IPS DF 6.9 (cell line): ENCODE measurements at regions not wholly inside any gene's neighbourhood (a gene's known extent, or its start where the extent isn't known, plus 50 kb on each side); places are given as distances from the start of the nearest gene placed in this dataset.
A peak's percentile ranks its signal among the peaks of the same experiment; 100 is the strongest.

Experiments used
- DNase-seq: peaks from one replicate; pipeline ENCODE4 v3.0.0-alpha.2; 2013; ENCODE audit warnings: low read depth, low spot score
- H3K27ac ChIP-seq: one replicate; pipeline ENCODE4 v1.5.1; 2013; ENCODE audit warnings: low read length, control low read depth
- H3K27me3 ChIP-seq: 2 replicates; pipeline ENCODE4 v1.6.1; 2013; ENCODE audit warnings: mild to moderate bottlenecking, low read length; ENCODE audit not compliant: control insufficient read depth, insufficient read depth
- H3K36me3 ChIP-seq: 2 replicates; pipeline ENCODE4 v1.6.1; 2013; ENCODE audit warnings: low read length; ENCODE audit not compliant: control insufficient read depth, insufficient read depth
- H3K4me1 ChIP-seq: 2 replicates; pipeline ENCODE4 v1.6.1; 2013; ENCODE audit warnings: low read length; ENCODE audit not compliant: control insufficient read depth, insufficient read depth
- H3K4me3 ChIP-seq: 2 replicates; pipeline ENCODE4 v1.5.1; 2013; ENCODE audit warnings: mild to moderate bottlenecking, low read length
- H3K9me3 ChIP-seq: 2 replicates; pipeline ENCODE4 v1.6.1; 2013; ENCODE audit warnings: low read length, inconsistent platforms; ENCODE audit not compliant: control insufficient read depth, insufficient read depth
- WGBS: extraction: QIAGEN DNeasy Blood & Tissue Kit; methylation state at CpG from one replicate; pipeline ENCODE4 v1.1.7; 2013; ENCODE audit warnings: mixed read lengths, missing lambda C conversion rate; ENCODE audit not compliant: insufficient read length, insufficient coverage; 5-methylcytosine and 5-hydroxymethylcytosine counted together

GRCh38 chr14:25134184-25134583 lies 84.2 kb upstream of the STXBP6 start:
- no peaks in the 10 kb centered on the region for H3K9me3 ChIP-seq
- peaks cover 1% of the 10 kb centered on the region; the same call in 1 of the 2 replicates for H3K27me3 ChIP-seq
- H3K36me3 ChIP-seq, result no peaks in the 10 kb centered on the region
- H3K27ac ChIP-seq, result no peak overlapping the region
- H3K4me3 ChIP-seq, result no peak overlapping the region
- H3K4me1 ChIP-seq, result no peaks in the 10 kb centered on the region
- no CpG with 5 or more reads among the region's 5 CpGs for WGBS
- no peak for DNase-seq

GRCh38 chr14:25132732-25133422 lies 82.9 kb upstream of the STXBP6 start:
- Histone ChIP-seq H3K27me3 (peaks cover 1% of the 10 kb centered on the region; the same call in 1 of the 2 replicates), H3K36me3 (no peaks in the 10 kb centered on the region), H3K4me1 (no peaks in the 10 kb centered on the region), H3K27ac (no peak overlapping the region), H3K4me3 (no peak overlapping the region), H3K9me3 (no peaks in the 10 kb centered on the region)
- peak; percentile 72 for DNase-seq
- WGBS, result 100% methylated on average over 2 of the region's 20 CpGs

GRCh38 chr14:25132094-25132493 lies 82.1 kb upstream of the STXBP6 start:
- H3K36me3 ChIP-seq, result no peaks in the 10 kb centered on the region
- H3K27me3 ChIP-seq, result peaks cover 1% of the 10 kb centered on the region; the same call in 1 of the 2 replicates
- H3K4me3 ChIP-seq, result no peak overlapping the region
- H3K9me3 ChIP-seq, result no peaks in the 10 kb centered on the region
- H3K4me1 ChIP-seq, result no peaks in the 10 kb centered on the region
- no peak for DNase-seq
- WGBS, result no CpG with 5 or more reads among the region's 2 CpGs
- H3K27ac ChIP-seq, result no peak overlapping the region

GRCh38 chr14:25122843-25123242 lies 72.9 kb upstream of the STXBP6 start:
- H3K4me3 ChIP-seq, result no peak overlapping the region
- no CpG with 5 or more reads among the region's 3 CpGs for WGBS
- no peaks in the 10 kb centered on the region for H3K27me3 ChIP-seq
- DNase-seq, result no peak
- no peak overlapping the region for H3K27ac ChIP-seq
- no peaks in the 10 kb centered on the region for H3K4me1 ChIP-seq
- no peaks in the 10 kb centered on the region for H3K36me3 ChIP-seq
- H3K9me3 ChIP-seq, result no peaks in the 10 kb centered on the region

- no peak for DNase-seq
- H3K4me3 ChIP-seq, result no peak overlapping the region
- no peaks in the 10 kb centered on the region for H3K9me3 ChIP-seq
- WGBS, result no CpG with 5 or more reads among the region's 5 CpGs
- H3K27ac ChIP-seq, result no peak overlapping the region
- no peaks in the 10 kb centered on the region for H3K27me3 ChIP-seq
- no peaks in the 10 kb centered on the region for H3K36me3 ChIP-seq
- no peaks in the 10 kb centered on the region for H3K4me1 ChIP-seq
Measured at GRCh38 chr14:25122211-25122610, 72.3 kb upstream of the STXBP6 start.

GRCh38 chr14:25121337-25122129 lies 71.6 kb upstream of the STXBP6 start:
- no peaks in the 10 kb centered on the region for H3K36me3 ChIP-seq
- WGBS, result no CpG with 5 or more reads among the region's 3 CpGs
- H3K4me1 ChIP-seq, result no peaks in the 10 kb centered on the region
- H3K27me3 ChIP-seq, result no peaks in the 10 kb centered on the region
- no peak overlapping the region for H3K4me3 ChIP-seq
- DNase-seq, result no peak
- H3K9me3 ChIP-seq, result no peaks in the 10 kb centered on the region
- H3K27ac ChIP-seq, result no peak overlapping the region

- H3K36me3 ChIP-seq, result no peaks in the 10 kb centered on the region
- DNase-seq, result no peak
- H3K27ac ChIP-seq, result no peak overlapping the region
- no peaks in the 10 kb centered on the region for H3K9me3 ChIP-seq
- H3K4me3 ChIP-seq, result no peak overlapping the region
- H3K4me1 ChIP-seq, result no peaks in the 10 kb centered on the region
- H3K27me3 ChIP-seq, result no peaks in the 10 kb centered on the region
- WGBS, result no CpG with 5 or more reads among the region's 3 CpGs
Measured at GRCh38 chr14:25120261-25120660, 70.3 kb upstream of the STXBP6 start.

GRCh38 chr14:25118671-25119070 lies 68.7 kb upstream of the STXBP6 start:
- H3K27me3 ChIP-seq, result no peaks in the 10 kb centered on the region
- no peak overlapping the region for H3K27ac ChIP-seq
- no peak for DNase-seq
- H3K4me3 ChIP-seq, result no peak overlapping the region
- no peaks in the 10 kb centered on the region for H3K4me1 ChIP-seq
- WGBS, result no CpG with 5 or more reads among the region's 2 CpGs
- H3K36me3 ChIP-seq, result no peaks in the 10 kb centered on the region
- no peaks in the 10 kb centered on the region for H3K9me3 ChIP-seq

- Histone ChIP-seq H3K27ac (no peak overlapping the region), H3K36me3 (no peaks in the 10 kb centered on the region), H3K9me3 (no peaks in the 10 kb centered on the region), H3K27me3 (no peaks in the 10 kb centered on the region), H3K4me3 (no peak overlapping the region), H3K4me1 (no peaks in the 10 kb centered on the region)
- WGBS, result no CpG with 5 or more reads among the region's 1 CpG
- no peak for DNase-seq
Measured at GRCh38 chr14:25117342-25117741, 67.4 kb upstream of the STXBP6 start.

GRCh38 chr14:25116607-25117006 lies 66.7 kb upstream of the STXBP6 start:
- Histone ChIP-seq H3K9me3 (no peaks in the 10 kb centered on the region), H3K4me1 (no peaks in the 10 kb centered on the region), H3K4me3 (no peak overlapping the region), H3K27ac (no peak overlapping the region), H3K36me3 (no peaks in the 10 kb centered on the region), H3K27me3 (no peaks in the 10 kb centered on the region)
- DNase-seq, result no peak
